Liver (tissue), 8 donors: ENCODE measurements at regions not wholly inside any gene's neighbourhood (a gene's known extent, or its start where the extent isn't known, plus 50 kb on each side); places are given as distances from the start of the nearest gene placed in this dataset.
"Not testable (repeated sequence)": the region's sequence is repeated elsewhere in the genome, so short reads cannot be mapped to it uniquely, and the experiment has no call there.

Experiments used
- DNase-seq: peaks from one replicate; pipeline ENCODE4 v3.0.0-alpha.2; 2017; ENCODE audit warnings: low spot score
- H3K27ac ChIP-seq, 2 donors: one replicate each; pipeline ENCODE4 v1.7.0; 2013; ENCODE audit warnings: inconsistent platforms in 2 of 2, low read length in 2 of 2, control low read depth in 1 of 2, low read depth in 1 of 2, mild to moderate bottlenecking in 1 of 2
- H3K27me3 ChIP-seq, 4 donors: one replicate each; pipeline versions ENCODE4 v1.6.1 to v1.7.0; 2013; ENCODE audit warnings: low read length in 3 of 4, inconsistent platforms in 1 of 4, mild to moderate bottlenecking in 1 of 4, moderate library complexity in 1 of 4; ENCODE audit not compliant: control insufficient read depth in 4 of 4, insufficient read depth in 4 of 4
- H3K36me3 ChIP-seq, 4 donors: one replicate each; pipeline versions ENCODE4 v1.6.1 to v1.7.0; 2013; ENCODE audit warnings: low read length in 3 of 4, mild to moderate bottlenecking in 3 of 4, low read depth in 1 of 4, moderate library complexity in 1 of 4; ENCODE audit not compliant: control insufficient read depth in 4 of 4, insufficient read depth in 3 of 4
- H3K4me1 ChIP-seq, 4 donors: one replicate each; pipeline versions ENCODE4 v1.6.1 to v1.7.0; 2013; ENCODE audit warnings: low read length in 3 of 4, mild to moderate bottlenecking in 3 of 4, moderate library complexity in 1 of 4; ENCODE audit not compliant: control insufficient read depth in 4 of 4, insufficient read depth in 4 of 4
- H3K4me3 ChIP-seq, 3 donors: one replicate each; pipeline versions ENCODE4 v1.6.1 to v1.7.0; 2013; ENCODE audit warnings: low read length in 3 of 3, control low read depth in 1 of 3, low read depth in 1 of 3, mild to moderate bottlenecking in 1 of 3
- H3K9ac ChIP-seq, 2 donors: one replicate each; pipeline ENCODE4 v1.7.0; 2013; ENCODE audit warnings: low read length in 2 of 2, mild to moderate bottlenecking in 2 of 2, moderate library complexity in 2 of 2, control low read depth in 1 of 2, low read depth in 1 of 2
- H3K9me3 ChIP-seq, 4 donors: one replicate each; pipeline versions ENCODE4 v1.6.1 to v1.7.0; 2013; ENCODE audit warnings: low read length in 3 of 4; ENCODE audit not compliant: control insufficient read depth in 4 of 4
- ATF3 ChIP-seq: IDR thresholded peaks from 2 replicates; pipeline ENCODE4 v1.6.1; 2016; ENCODE audit warnings: antibody characterized with exemption
- CTCF ChIP-seq: fragments of 150-350 bp; IDR thresholded peaks from 2 replicates; pipeline ENCODE4 v1.5.1; 2017; ENCODE audit warnings: improper control_type of control experiment, low read depth, low read length; ENCODE audit not compliant: missing input control
- EGR1 ChIP-seq, 2 donors: IDR thresholded peaks; 2 replicates each; pipeline ENCODE4 v1.6.1; 2016 to 2018; ENCODE audit warnings: antibody characterized with exemption in 2 of 2, low read depth in 2 of 2
- FOXA1 ChIP-seq: IDR thresholded peaks from 2 replicates; pipeline ENCODE4 v1.6.1; 2016; ENCODE audit warnings: antibody characterized with exemption
- FOXA2 ChIP-seq: IDR thresholded peaks from 2 replicates; pipeline ENCODE4 v1.6.1; 2016; ENCODE audit warnings: antibody characterized with exemption
- GABPA ChIP-seq, 2 donors: IDR thresholded peaks in 1 of 2; conservative IDR thresholded peaks in 1 of 2; 2 replicates each; pipeline ENCODE4 v1.6.1; 2016; ENCODE audit warnings: antibody characterized with exemption in 2 of 2, mild to moderate bottlenecking in 1 of 2, moderate library complexity in 1 of 2
- HNF4A ChIP-seq, 2 donors: conservative IDR thresholded peaks; 2 replicates each; pipeline ENCODE4 v1.6.1; 2016; ENCODE audit warnings: antibody characterized with exemption in 2 of 2, mild to moderate bottlenecking in 2 of 2
- HNF4G ChIP-seq: IDR thresholded peaks from 2 replicates; pipeline ENCODE4 v1.6.1; 2016; ENCODE audit warnings: antibody characterized with exemption
- JUND ChIP-seq, 2 donors: IDR thresholded peaks; 2 replicates each; pipeline ENCODE4 v1.6.1; 2016; ENCODE audit warnings: antibody characterized with exemption in 2 of 2
- MAX ChIP-seq: IDR thresholded peaks from 2 replicates; pipeline ENCODE4 v1.6.1; 2016; ENCODE audit warnings: antibody characterized with exemption
- NR2F2 ChIP-seq: IDR thresholded peaks from 2 replicates; pipeline ENCODE4 v1.6.1; 2016; ENCODE audit warnings: antibody characterized with exemption
- RAD21 ChIP-seq, 2 donors: IDR thresholded peaks; 2 replicates each; pipeline ENCODE4 v1.6.1; 2016; ENCODE audit warnings: antibody characterized with exemption in 2 of 2, mild to moderate bottlenecking in 2 of 2
- REST ChIP-seq: IDR thresholded peaks from 2 replicates; pipeline ENCODE4 v1.6.1; 2016; ENCODE audit warnings: antibody characterized with exemption, mild to moderate bottlenecking
- RXRA ChIP-seq, 2 donors: IDR thresholded peaks; 2 replicates each; pipeline ENCODE4 v1.6.1; 2017 to 2018; ENCODE audit warnings: antibody characterized with exemption in 2 of 2, mild to moderate bottlenecking in 1 of 2
- SP1 ChIP-seq: IDR thresholded peaks from 2 replicates; pipeline ENCODE4 v1.6.1; 2018; ENCODE audit warnings: antibody characterized with exemption, mild to moderate bottlenecking
- TAF1 ChIP-seq: conservative IDR thresholded peaks from 2 replicates; pipeline ENCODE4 v1.6.1; 2016; ENCODE audit warnings: antibody characterized with exemption, mild to moderate bottlenecking
- YY1 ChIP-seq: IDR thresholded peaks from 2 replicates; pipeline ENCODE4 v1.6.1; 2016; ENCODE audit warnings: antibody characterized with exemption, mild to moderate bottlenecking
- ZBTB33 ChIP-seq: IDR thresholded peaks from 2 replicates; pipeline ENCODE4 v1.6.1; 2016; ENCODE audit warnings: antibody characterized with exemption
- WGBS: extraction: QIAGEN DNeasy Blood & Tissue Kit; methylation state at CpG from one replicate; pipeline ENCODE4 v1.1.7; 2013; 5-methylcytosine and 5-hydroxymethylcytosine counted together
- donor health status: healthy.
- donor health status: healthy.
- donor health status: healthy.
- donor health status: healthy.
- donor health status: healthy.

GRCh38 chrX:28158019-28158777 is 176.9 kb upstream of the DCAF8L1 start:
- Histone ChIP-seq H3K9me3 (no peaks in the 10 kb centered on the region), H3K27me3 (no peaks in the 10 kb centered on the region), H3K27ac (no peak overlapping the region), H3K36me3 (no peaks in the 10 kb centered on the region), H3K4me3 (peak overlapping the region in 1 of 3 donors; percentile 44), H3K9ac (no peak overlapping the region), H3K4me1 (peaks cover 0 to 10% (median 3%) of the 10 kb centered on the region in 4 donors)
- TF ChIP-seq EGR1 (IDR thresholded peaks at IDR 0.05; ENCODE audit: low read depth in 2 of 2) (no peak), FOXA2 (no peak), SP1 (peak; percentile 42), YY1 (peak; percentile 47), JUND (IDR thresholded peaks at IDR 0.05) (peak in 1 of 2 donors; percentile 43), ZBTB33 (no peak), RXRA (IDR thresholded peaks at IDR 0.05) (peak in 1 of 2 donors; percentile 36), MAX (no peak), NR2F2 (no peak), GABPA (IDR thresholded peaks at IDR 0.05 in 1 of 2, conservative IDR thresholded peaks at IDR 0.05 in 1 of 2) (no peak), CTCF (no peak), TAF1 (no peak), FOXA1 (no peak), RAD21 (IDR thresholded peaks at IDR 0.05) (peak in 1 of 2 donors; percentile 40), REST (no peak), HNF4A (conservative IDR thresholded peaks at IDR 0.05) (peak; percentile 72 to 78), ATF3 (no peak), HNF4G (peak; percentile 65)
- no peak for DNase-seq
- 39% methylated on average over 9 of the region's 9 CpGs for WGBS

- H3K27me3 ChIP-seq, H3K9ac ChIP-seq, H3K36me3 ChIP-seq, DNase-seq, H3K9me3 ChIP-seq, H3K4me1 ChIP-seq, H3K4me3 ChIP-seq, H3K27ac ChIP-seq: not testable (repeated sequence)
- 81% methylated on average over 9 of the region's 9 CpGs for WGBS
Observed at GRCh38 chrX:28152263-28152662, 171.0 kb upstream of the DCAF8L1 start.
